SK-N-MC (cell line): ENCODE measurements at regions not wholly inside any gene's neighbourhood (a gene's known extent, or its start where the extent isn't known, plus 50 kb on each side); places are given as distances from the start of the nearest gene placed in this dataset.

Experiments used
- DNase-seq: peaks from one replicate; pipeline ENCODE4 v3.0.0-alpha.2; 2011; ENCODE audit warnings: low read depth, low spot score
- H3K27ac ChIP-seq: fragments of 200-600 bp; sonication (generic); 2 replicates; pipeline ENCODE4 v1.5.1; 2016; ENCODE audit warnings: mixed run types
- H3K36me3 ChIP-seq: fragments of 200-600 bp; sonication (generic); 2 replicates; pipeline ENCODE4 v1.6.1; 2017; ENCODE audit warnings: antibody characterized with exemption, low read length, mixed read lengths; ENCODE audit not compliant: insufficient read depth
- H3K4me3 ChIP-seq: fragments of 200-600 bp; sonication (generic); 2 replicates; pipeline ENCODE4 v1.5.1; 2016
- H3K9ac ChIP-seq: fragments of 200-600 bp; sonication (generic); 2 replicates; pipeline ENCODE4 v1.8.0; 2017; ENCODE audit warnings: mixed run types, mixed read lengths; ENCODE audit not compliant: insufficient read length
- H3K9me3 ChIP-seq: fragments of 200-600 bp; sonication (generic); 2 replicates; pipeline ENCODE4 v1.6.1; 2017; ENCODE audit warnings: low read depth, mild to moderate bottlenecking, antibody characterized with exemption, low read length, moderate library complexity, mixed read lengths
- EZH2 ChIP-seq: fragments of 200-600 bp; sonication (generic); IDR thresholded peaks from one replicate; pipeline ENCODE4 v1.6.1; 2017; ENCODE audit warnings: antibody characterized with exemption
- FOXP2 ChIP-seq: optimal IDR thresholded peaks from 2 replicates; pipeline ENCODE3; 2011; ENCODE audit warnings: mild to moderate bottlenecking, moderate library complexity; ENCODE audit not compliant: insufficient read depth; ENCODE audit errors: extremely low read length, control extremely low read depth
- POLR2AphosphoS5 ChIP-seq: IDR thresholded peaks from 2 replicates; pipeline ENCODE4 v1.6.1; 2012; ENCODE audit warnings: mild to moderate bottlenecking, low read depth, low read length, borderline replicate concordance

DNA sequence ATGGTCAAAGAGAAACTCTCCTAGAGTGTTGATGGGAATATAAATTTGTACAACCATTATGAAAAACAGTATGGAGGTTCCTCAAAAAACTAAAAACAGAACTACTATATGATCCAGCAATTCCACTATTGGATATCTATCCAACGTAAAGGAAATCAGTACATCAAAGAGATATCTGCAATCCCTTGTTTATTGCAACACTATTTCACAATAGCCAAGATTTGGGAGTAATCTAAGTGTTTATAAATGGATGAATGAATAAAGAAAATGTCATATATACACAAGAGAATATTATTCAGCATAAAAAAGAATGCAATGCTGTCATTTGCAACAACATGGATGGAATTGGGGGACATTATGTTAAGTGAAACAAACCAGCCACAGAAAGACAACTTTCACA, 1118.1 kb upstream of the PRKX start:
- no peak for DNase-seq
- no peak overlapping the region for H3K9ac ChIP-seq
- no peak overlapping the region for H3K4me3 ChIP-seq
- no peak overlapping the region for H3K27ac ChIP-seq
- H3K9me3 ChIP-seq, result no peaks in the 10 kb centered on the region
- no peaks in the 10 kb centered on the region for H3K36me3 ChIP-seq
- no peak for TF ChIP-seq FOXP2
- TF ChIP-seq EZH2, result no peak
- no peak for TF ChIP-seq POLR2AphosphoS5

- H3K9ac ChIP-seq, result no peak overlapping the region
- DNase-seq, result no peak
- TF ChIP-seq POLR2AphosphoS5, result no peak
- TF ChIP-seq EZH2, result no peak
- TF ChIP-seq FOXP2, result no peak
- H3K4me3 ChIP-seq, result no peak overlapping the region
- H3K9me3 ChIP-seq, result no peaks in the 10 kb centered on the region
- no peak overlapping the region for H3K27ac ChIP-seq
- no peaks in the 10 kb centered on the region for H3K36me3 ChIP-seq
These were observed 1117.6 kb upstream of the PRKX start for GRCh38 chrX:4830880-4831557.

GRCh38 chrX:4825550-4825949, 1112.1 kb upstream of the PRKX start:
- DNase-seq, result no peak
- Histone ChIP-seq H3K36me3 (no peaks in the 10 kb centered on the region), H3K27ac (no peak overlapping the region; the same call in 1 of the 2 replicates), H3K4me3 (no peak overlapping the region), H3K9me3 (no peaks in the 10 kb centered on the region), H3K9ac (no peak overlapping the region)
- TF ChIP-seq EZH2 (no peak), POLR2AphosphoS5 (no peak), FOXP2 (no peak)

DNA sequence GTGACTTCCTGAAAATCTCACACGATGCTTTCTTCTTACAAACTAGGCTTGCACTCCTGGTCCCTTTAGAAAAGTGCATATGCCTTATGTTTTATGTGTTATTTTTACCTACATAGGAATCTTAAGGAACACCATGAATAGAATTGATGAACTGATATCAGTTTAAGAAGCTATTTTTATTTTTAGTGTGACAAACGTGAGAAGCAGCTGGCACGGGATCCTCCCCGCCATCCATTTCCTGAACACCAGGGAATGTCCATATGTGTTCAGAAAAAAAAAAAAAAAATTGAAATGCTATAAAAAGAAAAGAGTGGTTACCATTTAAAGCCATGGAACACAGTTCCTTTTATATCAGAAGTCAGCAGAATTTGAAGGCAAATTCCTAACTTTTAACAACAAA, 1096.1 kb upstream of the PRKX start:
- H3K9ac ChIP-seq, result no peak overlapping the region
- H3K4me3 ChIP-seq, result 0 out of 2 replicates have a peak overlapping the region, but pooled peaks have one; percentile 14
- TF ChIP-seq FOXP2, result no peak
- no peaks in the 10 kb centered on the region for H3K9me3 ChIP-seq
- no peaks in the 10 kb centered on the region for H3K36me3 ChIP-seq
- H3K27ac ChIP-seq, result no peak overlapping the region
- no peak for DNase-seq

DNA sequence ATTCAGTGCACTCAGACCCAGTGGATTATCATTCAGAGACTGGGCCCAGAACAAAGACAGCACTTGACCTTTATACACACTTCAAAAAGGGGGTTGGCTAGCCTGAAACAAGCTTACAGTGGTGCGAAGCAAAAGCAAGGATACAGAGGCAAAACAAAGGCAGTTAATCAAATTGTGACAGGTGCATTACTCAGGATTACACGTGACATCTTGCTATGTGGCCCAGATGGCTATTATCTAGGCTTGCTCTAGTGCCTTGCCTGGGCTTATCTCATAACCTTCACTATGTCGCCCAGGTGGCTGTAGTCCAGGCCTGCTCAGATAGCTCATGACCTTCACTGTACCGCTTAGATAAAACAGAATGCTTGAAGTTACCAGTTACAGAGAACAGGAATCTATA, 1092.1 kb upstream of the PRKX start:
- Histone ChIP-seq H3K9ac (no peak overlapping the region), H3K36me3 (no peaks in the 10 kb centered on the region), H3K9me3 (no peaks in the 10 kb centered on the region), H3K4me3 (no peak overlapping the region), H3K27ac (no peak overlapping the region)
- no peak for TF ChIP-seq EZH2
- no peak for TF ChIP-seq FOXP2
- TF ChIP-seq POLR2AphosphoS5, result no peak
- no peak for DNase-seq

DNA sequence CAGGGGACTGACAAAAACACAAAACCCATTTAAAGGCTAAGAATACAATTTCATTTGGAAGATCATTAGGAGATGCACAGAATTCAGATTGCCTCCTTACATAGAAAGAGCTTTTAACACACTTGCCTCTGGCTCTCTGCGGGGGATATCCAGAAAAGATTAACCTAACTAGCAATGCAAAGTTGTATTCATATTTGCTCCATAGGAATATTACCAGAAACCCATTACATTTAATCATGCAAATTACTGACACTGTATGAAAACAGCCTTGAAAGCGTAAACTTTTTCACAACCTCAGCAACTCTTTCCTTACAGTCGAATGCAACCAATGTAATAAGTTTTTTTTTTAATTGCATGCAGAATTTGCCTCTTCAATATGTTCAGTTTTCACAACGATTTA, 1087.3 kb upstream of the PRKX start:
- Histone ChIP-seq H3K4me3 (no peak overlapping the region), H3K36me3 (no peaks in the 10 kb centered on the region), H3K27ac (no peak overlapping the region), H3K9me3 (no peaks in the 10 kb centered on the region), H3K9ac (no peak overlapping the region)
- TF ChIP-seq FOXP2 (no peak), POLR2AphosphoS5 (no peak), EZH2 (no peak)
- peak; percentile 30 for DNase-seq

GRCh38 chrX:4787971-4788370, 1074.5 kb upstream of the PRKX start:
- no peak for DNase-seq
- Histone ChIP-seq H3K9ac (no peak overlapping the region), H3K36me3 (no peaks in the 10 kb centered on the region), H3K27ac (no peak overlapping the region), H3K4me3 (no peak overlapping the region), H3K9me3 (no peaks in the 10 kb centered on the region)
- TF ChIP-seq FOXP2, result no peak
- no peak for TF ChIP-seq EZH2
- no peak for TF ChIP-seq POLR2AphosphoS5

DNA sequence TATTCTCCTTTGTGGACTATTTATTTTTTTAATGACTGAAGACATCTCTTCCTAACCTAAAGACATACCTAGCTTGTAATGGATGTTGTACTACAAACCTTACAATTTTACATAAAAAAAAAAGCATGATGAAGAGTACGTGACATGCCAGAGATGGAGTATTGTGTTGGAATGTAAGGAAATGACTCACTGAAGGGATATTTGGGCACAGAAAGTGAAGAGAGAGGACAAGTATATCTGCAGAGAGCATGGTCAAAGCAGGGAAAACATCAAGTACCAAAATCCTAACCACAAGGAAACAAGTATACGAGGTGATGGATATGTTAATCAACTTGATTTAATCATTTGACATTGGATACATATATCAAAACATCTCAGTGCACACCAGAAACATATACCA, 1051.4 kb upstream of the PRKX start:
- H3K27ac ChIP-seq, result no peak overlapping the region
- no peaks in the 10 kb centered on the region for H3K9me3 ChIP-seq
- H3K9ac ChIP-seq, result no peak overlapping the region
- TF ChIP-seq POLR2AphosphoS5 (no peak), FOXP2 (no peak), EZH2 (no peak)
- no peak for DNase-seq
- H3K4me3 ChIP-seq, result no peak overlapping the region
- no peaks in the 10 kb centered on the region for H3K36me3 ChIP-seq

DNA sequence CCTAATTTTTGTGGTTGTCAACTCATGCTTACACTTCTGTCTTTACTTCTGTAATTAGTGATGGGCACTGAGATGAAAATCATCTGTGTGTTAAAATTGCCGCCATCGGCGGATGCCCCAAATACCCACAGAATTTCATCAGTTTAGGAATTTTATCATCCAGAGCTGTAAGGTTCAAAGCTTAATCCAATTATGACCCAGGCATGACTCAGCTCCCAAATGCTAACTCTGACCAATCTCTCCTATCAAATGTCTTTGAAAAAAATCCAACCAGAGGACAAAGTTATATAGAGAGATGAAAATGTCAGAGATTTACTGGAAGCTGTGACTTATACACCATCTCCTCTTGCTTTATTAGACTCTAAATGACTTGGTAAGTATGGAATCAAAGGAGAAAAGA, 1048.7 kb upstream of the PRKX start:
- no peak overlapping the region for H3K9ac ChIP-seq
- H3K27ac ChIP-seq, result no peak overlapping the region
- no peaks in the 10 kb centered on the region for H3K9me3 ChIP-seq
- no peak overlapping the region for H3K4me3 ChIP-seq
- H3K36me3 ChIP-seq, result no peaks in the 10 kb centered on the region
- no peak for DNase-seq
- TF ChIP-seq POLR2AphosphoS5, result no peak
- TF ChIP-seq EZH2, result no peak
- no peak for TF ChIP-seq FOXP2
